ENCODE measurements at regions not wholly inside any gene's neighbourhood (a gene's known extent, or its start where the extent isn't known, plus 50 kb on each side); places are given as distances from the start of the nearest gene placed in this dataset.

- no peak overlapping the region for H3K27ac ChIP-seq (replicated peaks)
- no peak for DNase-seq (ENCODE audit: low read depth in 1 of 2, low spot score in 1 of 2)
- H3K4me3 ChIP-seq (replicated peaks; ENCODE audit: insufficient read depth, low read length), result no peak overlapping the region
- H3K27me3 ChIP-seq (ENCODE audit: insufficient read depth, poor library complexity, severe bottlenecking), result no peaks in the 10 kb centered on the region
- TF ChIP-seq REST (IDR thresholded peaks at IDR 0.05; ENCODE audit: insufficient replicate concordance, low read depth) (no peak), CTCF (IDR thresholded peaks at IDR 0.05; ENCODE audit: insufficient read depth, low read length) (no peak), GABPA (IDR thresholded peaks at IDR 0.05; ENCODE audit: low read depth) (no peak), SPI1 (IDR thresholded peaks at IDR 0.05; ENCODE audit: borderline replicate concordance, low read depth) (no peak), POLR2AphosphoS5 (IDR thresholded peaks at IDR 0.05; ENCODE audit: low read depth) (no peak)
Measured at GRCh38 chr3:106157411-106157810, 288.6 kb upstream of the CBLB start.

- TF ChIP-seq REST (IDR thresholded peaks at IDR 0.05; ENCODE audit: insufficient replicate concordance, low read depth) (no peak), CTCF (IDR thresholded peaks at IDR 0.05; ENCODE audit: insufficient read depth, low read length) (no peak), SPI1 (IDR thresholded peaks at IDR 0.05; ENCODE audit: borderline replicate concordance, low read depth) (no peak), POLR2AphosphoS5 (IDR thresholded peaks at IDR 0.05; ENCODE audit: low read depth) (no peak), GABPA (IDR thresholded peaks at IDR 0.05; ENCODE audit: low read depth) (no peak)
- DNase-seq (ENCODE audit: low read depth in 1 of 2, low spot score in 1 of 2), result no peak
Measured at GRCh38 chr3:106160396-106160795, 291.6 kb upstream of the CBLB start.

GRCh38 chr3:106161246-106161645 lies 292.4 kb upstream of the CBLB start:
- TF ChIP-seq CTCF (IDR thresholded peaks at IDR 0.05; ENCODE audit: insufficient read depth, low read length) (no peak), SPI1 (IDR thresholded peaks at IDR 0.05; ENCODE audit: borderline replicate concordance, low read depth) (no peak), POLR2AphosphoS5 (IDR thresholded peaks at IDR 0.05; ENCODE audit: low read depth) (no peak), GABPA (IDR thresholded peaks at IDR 0.05; ENCODE audit: low read depth) (no peak), REST (IDR thresholded peaks at IDR 0.05; ENCODE audit: insufficient replicate concordance, low read depth) (no peak)
- H3K27ac ChIP-seq (replicated peaks), result no peak overlapping the region
- DNase-seq (ENCODE audit: low read depth in 1 of 2, low spot score in 1 of 2), result no peak

More at GRCh38 chr3:106160396-106160795, 291.6 kb upstream of the CBLB start:
- no peak overlapping the region for H3K27ac ChIP-seq (replicated peaks)
- no peak overlapping the region for H3K4me3 ChIP-seq (replicated peaks; ENCODE audit: insufficient read depth, low read length)
- no peaks in the 10 kb centered on the region for H3K27me3 ChIP-seq (ENCODE audit: insufficient read depth, poor library complexity, severe bottlenecking)

More at GRCh38 chr3:106161246-106161645, 292.4 kb upstream of the CBLB start:
- H3K27me3 ChIP-seq (ENCODE audit: insufficient read depth, poor library complexity, severe bottlenecking), result no peaks in the 10 kb centered on the region
- no peak overlapping the region for H3K4me3 ChIP-seq (replicated peaks; ENCODE audit: insufficient read depth, low read length)

Data from HL-60 (cell line).